ENCODE measurements at regions not wholly inside any gene's neighbourhood (a gene's known extent, or its start where the extent isn't known, plus 50 kb on each side); places are given as distances from the start of the nearest gene placed in this dataset.
"Not testable (repeated sequence)": the region's sequence is repeated elsewhere in the genome, so short reads cannot be mapped to it uniquely, and the experiment has no call there.

GRCh38 chr21:5975719-5976118 lies 4545.7 kb upstream of the TPTE start:
- not testable (repeated sequence) for DNase-seq

GRCh38 chr21:5997586-5997985 lies 4523.8 kb upstream of the TPTE start:
- DNase-seq, result not testable (repeated sequence)

GRCh38 chr21:6015422-6016057 lies 4505.8 kb upstream of the TPTE start:
- DNase-seq, result not testable (repeated sequence)

- DNase-seq, result not testable (repeated sequence)
These were observed 4500.9 kb upstream of the TPTE start for GRCh38 chr21:6020460-6020859.

GRCh38 chr21:6020953-6021716 lies 4500.2 kb upstream of the TPTE start:
- DNase-seq, result not testable (repeated sequence)

GRCh38 chr21:6021717-6022270 lies 4499.6 kb upstream of the TPTE start:
- DNase-seq, result not testable (repeated sequence)

- DNase-seq, result not testable (repeated sequence)
These were observed 4498.1 kb upstream of the TPTE start for GRCh38 chr21:6023331-6023730.

GRCh38 chr21:6025139-6025538 lies 4496.2 kb upstream of the TPTE start:
- not testable (repeated sequence) for DNase-seq

GRCh38 chr21:6027497-6027896 lies 4493.9 kb upstream of the TPTE start:
- DNase-seq, result not testable (repeated sequence)

- DNase-seq, result not testable (repeated sequence)
These were observed 4487.2 kb upstream of the TPTE start for GRCh38 chr21:6034124-6034678.

- not testable (repeated sequence) for DNase-seq
These were observed 4486.4 kb upstream of the TPTE start for GRCh38 chr21:6034820-6035473.

GRCh38 chr21:6035474-6036155 lies 4485.8 kb upstream of the TPTE start:
- DNase-seq, result not testable (repeated sequence)

GRCh38 chr21:6039224-6039623 lies 4482.2 kb upstream of the TPTE start:
- DNase-seq, result not testable (repeated sequence)

- DNase-seq, result not testable (repeated sequence)
These were observed 4481.3 kb upstream of the TPTE start for GRCh38 chr21:6040095-6040494.

- not testable (repeated sequence) for DNase-seq
These were observed 4477.7 kb upstream of the TPTE start for GRCh38 chr21:6043430-6044275.

GRCh38 chr21:6044695-6045094 lies 4476.7 kb upstream of the TPTE start:
- not testable (repeated sequence) for DNase-seq

- DNase-seq, result not testable (repeated sequence)
These were observed 4471.5 kb upstream of the TPTE start for GRCh38 chr21:6049930-6050329.

- not testable (repeated sequence) for DNase-seq
These were observed 4469.3 kb upstream of the TPTE start for GRCh38 chr21:6052109-6052508.

- not testable (repeated sequence) for DNase-seq
These were observed 4468.2 kb upstream of the TPTE start for GRCh38 chr21:6053145-6053544.

GRCh38 chr21:6058997-6059396 lies 4462.4 kb upstream of the TPTE start:
- DNase-seq, result not testable (repeated sequence)

- DNase-seq, result not testable (repeated sequence)
These were observed 4461.2 kb upstream of the TPTE start for GRCh38 chr21:6060054-6060681.
